Upper lobe of left lung (tissue), 6 donors: ENCODE measurements at regions not wholly inside any gene's neighbourhood (a gene's known extent, or its start where the extent isn't known, plus 50 kb on each side); places are given as distances from the start of the nearest gene placed in this dataset.

Experiments
- ATAC-seq, 2 donors: fragments of 200-7000 bp; cut with Tn5 transposase; one replicate each; pipeline ENCODE4 v1.9.1; 2022; ENCODE audit warnings: mild to moderate bottlenecking in 2 of 2, moderate library complexity in 2 of 2; ENCODE audit not compliant: low FRiP score in 2 of 2
- DNase-seq, 2 donors: peaks; one replicate each; pipeline ENCODE4 v3.0.0-alpha.2; 2019 to 2020
- H3K27ac ChIP-seq, 4 donors: fragments of 200-600 bp; sonication (generic); one replicate each; pipeline ENCODE4 v1.5.1; 2016 to 2019
- H3K27me3 ChIP-seq, 4 donors: fragments of 200-600 bp; sonication (generic); one replicate each; pipeline ENCODE4 v1.5.1; 2017 to 2019
- H3K36me3 ChIP-seq, 4 donors: fragments of 200-600 bp; sonication (generic); one replicate each; pipeline ENCODE4 v1.5.1; 2016 to 2019
- H3K4me1 ChIP-seq, 4 donors: fragments of 200-600 bp; sonication (generic); one replicate each; pipeline ENCODE4 v1.5.1; 2018 to 2019
- H3K4me3 ChIP-seq, 4 donors: fragments of 200-600 bp; sonication (generic); one replicate each; pipeline ENCODE4 v1.5.1; 2017 to 2019; ENCODE audit warnings: mild to moderate bottlenecking in 2 of 4, moderate library complexity in 1 of 4
- H3K9me3 ChIP-seq, 4 donors: fragments of 200-600 bp; sonication (generic); one replicate each; pipeline ENCODE4 v1.5.1; 2018 to 2019
- EP300 ChIP-seq, 4 donors: sonication (generic); formaldehyde crosslinking; IDR thresholded peaks; one replicate each; pipeline ENCODE4 v1.5.1; 2017; ENCODE audit warnings: antibody characterized with exemption in 4 of 4, control low read depth in 2 of 4
- POLR2A ChIP-seq, 4 donors: fragments of 450-650 bp; IDR thresholded peaks; one replicate each; pipeline ENCODE4 v1.5.1; 2016 to 2017; ENCODE audit warnings: antibody characterized with exemption in 4 of 4, mild to moderate bottlenecking in 2 of 4
- POLR2AphosphoS5 ChIP-seq, 2 donors: sonication (generic); formaldehyde crosslinking; IDR thresholded peaks; one replicate each; pipeline ENCODE4 v1.5.1; 2017; ENCODE audit warnings: antibody characterized with exemption in 2 of 2
- WGBS, 2 donors: methylation state at CpG; one replicate each; pipeline ENCODE4 v1.1.5; 2017 to 2018; 5-methylcytosine and 5-hydroxymethylcytosine counted together
- TF ChIP-seq, protein P1 (sequence below), 6 experiments: fragments of 450-650 bp in 4 of 6; fragments of 200-600 bp in 2 of 6; sonication (generic) in 2 of 6; IDR thresholded peaks; one replicate each; pipeline ENCODE4 v1.5.1; 2016 to 2019; ENCODE audit warnings: antibody characterized with exemption in 6 of 6
- donor health status: DM: no; HTN: no; CAD: no; lungs with moderate emphysema.
- donor health status: DM: no; HTN: yes; CAD: no; lungs with severe emphysema.

DNA sequence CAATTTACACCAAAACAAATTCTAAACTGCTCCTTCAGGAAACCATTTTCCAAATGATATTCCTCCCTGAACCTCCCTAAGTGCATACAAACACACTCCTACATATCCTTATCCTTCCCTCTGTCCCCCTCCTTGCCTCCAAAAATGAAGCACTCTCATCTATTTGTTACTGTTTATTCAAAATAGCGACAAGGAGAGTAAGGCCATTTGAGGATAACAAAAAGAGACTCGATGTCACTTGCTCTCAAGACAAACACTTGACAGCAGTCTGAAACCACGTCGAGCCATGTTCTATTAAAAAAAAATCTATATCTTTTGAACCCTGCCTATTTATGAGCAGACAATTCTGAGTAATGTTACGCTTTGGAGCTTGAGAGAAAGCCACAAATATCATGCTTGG is 547.9 kb downstream of the DTWD2 start:
- no peaks in the 10 kb centered on the region for H3K4me1 ChIP-seq
- ATAC-seq (no peak), DNase-seq (no peak)
- H3K27me3 ChIP-seq: no peaks in the 10 kb centered on the region
- H3K36me3 ChIP-seq: no peaks in the 10 kb centered on the region
- no peak overlapping the region for H3K4me3 ChIP-seq
- TF ChIP-seq EP300 (IDR thresholded peaks at IDR 0.05): no peak
- no peak for TF ChIP-seq POLR2A (IDR thresholded peaks at IDR 0.05)
- TF ChIP-seq, protein P1, sequence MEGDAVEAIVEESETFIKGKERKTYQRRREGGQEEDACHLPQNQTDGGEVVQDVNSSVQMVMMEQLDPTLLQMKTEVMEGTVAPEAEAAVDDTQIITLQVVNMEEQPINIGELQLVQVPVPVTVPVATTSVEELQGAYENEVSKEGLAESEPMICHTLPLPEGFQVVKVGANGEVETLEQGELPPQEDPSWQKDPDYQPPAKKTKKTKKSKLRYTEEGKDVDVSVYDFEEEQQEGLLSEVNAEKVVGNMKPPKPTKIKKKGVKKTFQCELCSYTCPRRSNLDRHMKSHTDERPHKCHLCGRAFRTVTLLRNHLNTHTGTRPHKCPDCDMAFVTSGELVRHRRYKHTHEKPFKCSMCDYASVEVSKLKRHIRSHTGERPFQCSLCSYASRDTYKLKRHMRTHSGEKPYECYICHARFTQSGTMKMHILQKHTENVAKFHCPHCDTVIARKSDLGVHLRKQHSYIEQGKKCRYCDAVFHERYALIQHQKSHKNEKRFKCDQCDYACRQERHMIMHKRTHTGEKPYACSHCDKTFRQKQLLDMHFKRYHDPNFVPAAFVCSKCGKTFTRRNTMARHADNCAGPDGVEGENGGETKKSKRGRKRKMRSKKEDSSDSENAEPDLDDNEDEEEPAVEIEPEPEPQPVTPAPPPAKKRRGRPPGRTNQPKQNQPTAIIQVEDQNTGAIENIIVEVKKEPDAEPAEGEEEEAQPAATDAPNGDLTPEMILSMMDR (IDR thresholded peaks at IDR 0.05): no peak
- TF ChIP-seq POLR2AphosphoS5 (IDR thresholded peaks at IDR 0.05): no peak
- H3K27ac ChIP-seq: no peak overlapping the region
- no peaks in the 10 kb centered on the region for H3K9me3 ChIP-seq
- WGBS, 2 donors: 59 to 61% methylated on average over 5 of the region's 5 CpGs

DNA sequence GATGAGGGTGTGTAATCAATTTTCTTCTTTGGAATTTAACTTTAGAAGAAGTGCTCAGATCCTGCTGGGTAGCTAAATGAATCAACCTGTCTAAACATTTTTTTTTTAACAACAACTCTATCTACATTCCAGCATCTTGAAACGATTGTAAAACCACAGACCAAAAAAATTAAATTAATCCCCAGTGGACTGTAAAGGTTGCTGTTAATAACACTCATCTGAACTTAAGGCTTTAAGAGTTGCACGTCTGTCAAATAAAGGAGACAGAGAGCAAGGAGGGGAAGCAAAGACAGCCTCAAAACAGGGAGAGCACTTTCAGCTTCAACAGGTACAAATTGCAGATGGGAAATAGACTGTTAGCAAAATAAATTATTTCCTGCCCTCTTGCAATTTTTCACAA is 548.5 kb downstream of the DTWD2 start:
- no peaks in the 10 kb centered on the region for H3K9me3 ChIP-seq
- H3K4me1 ChIP-seq: no peaks in the 10 kb centered on the region
- 26 to 32% methylated on average over 2 of the region's 2 CpGs for WGBS, 2 donors
- H3K36me3 ChIP-seq: no peaks in the 10 kb centered on the region
- H3K27ac ChIP-seq: no peak overlapping the region
- H3K27me3 ChIP-seq: no peaks in the 10 kb centered on the region
- no peak for ATAC-seq
- H3K4me3 ChIP-seq: no peak overlapping the region
- TF ChIP-seq POLR2AphosphoS5 (IDR thresholded peaks at IDR 0.05) (no peak), EP300 (IDR thresholded peaks at IDR 0.05) (no peak), POLR2A (IDR thresholded peaks at IDR 0.05) (no peak)
- TF ChIP-seq, protein P1 (IDR thresholded peaks at IDR 0.05): no peak
- DNase-seq: no peak

DNA sequence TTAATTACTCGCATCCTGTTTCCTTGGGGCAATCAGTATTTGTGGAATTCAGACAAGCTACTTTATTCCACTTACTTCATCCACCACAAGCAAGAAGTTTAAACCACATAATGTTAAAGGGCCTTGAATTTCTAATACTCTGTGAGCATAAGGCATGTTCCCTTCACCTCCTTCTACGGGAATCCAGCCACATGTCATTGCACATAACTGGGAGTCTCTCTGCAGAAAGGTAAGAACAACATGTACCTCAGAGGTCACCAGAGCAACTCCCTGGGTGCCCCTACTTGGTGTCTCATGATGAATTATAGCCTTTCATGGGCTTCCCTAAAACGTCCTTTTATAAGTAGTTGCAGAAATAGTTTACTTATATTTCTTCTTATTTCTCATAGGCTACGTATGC is 553.2 kb downstream of the DTWD2 start:
- H3K4me1 ChIP-seq: no peaks in the 10 kb centered on the region
- no peak for TF ChIP-seq EP300 (IDR thresholded peaks at IDR 0.05)
- TF ChIP-seq POLR2A (IDR thresholded peaks at IDR 0.05): no peak
- TF ChIP-seq POLR2AphosphoS5 (IDR thresholded peaks at IDR 0.05): no peak
- TF ChIP-seq, protein P1 (IDR thresholded peaks at IDR 0.05): no peak
- no peaks in the 10 kb centered on the region for H3K9me3 ChIP-seq
- H3K4me3 ChIP-seq: no peak overlapping the region
- H3K27me3 ChIP-seq: no peaks in the 10 kb centered on the region
- H3K36me3 ChIP-seq: no peaks in the 10 kb centered on the region
- H3K27ac ChIP-seq: no peak overlapping the region
- WGBS, 2 donors: 88% methylated on average over 4 of the region's 4 CpGs
- ATAC-seq (no peak), DNase-seq (no peak)

DNA sequence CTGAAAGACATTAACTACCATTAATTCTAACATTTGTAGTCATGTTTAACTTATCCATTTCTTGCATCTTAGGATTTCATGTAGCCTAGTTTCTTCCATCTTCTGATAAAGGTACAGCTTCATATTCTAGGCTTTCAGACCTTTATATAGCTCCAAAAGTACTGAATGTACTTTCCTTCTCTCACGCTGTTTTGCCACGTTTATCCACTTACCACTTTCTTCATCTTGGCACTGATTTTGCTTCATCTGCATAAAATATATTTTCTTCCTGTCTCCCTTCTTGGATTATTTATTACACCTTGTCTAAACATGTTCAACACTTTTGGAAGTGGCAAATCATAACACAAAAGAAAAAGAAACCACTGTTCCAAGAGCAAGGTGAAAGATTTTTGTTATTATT is 553.8 kb downstream of the DTWD2 start:
- TF ChIP-seq EP300 (IDR thresholded peaks at IDR 0.05): no peak
- TF ChIP-seq, protein P1 (IDR thresholded peaks at IDR 0.05): no peak
- TF ChIP-seq POLR2AphosphoS5 (IDR thresholded peaks at IDR 0.05): no peak
- TF ChIP-seq POLR2A (IDR thresholded peaks at IDR 0.05): no peak
- DNase-seq: no peak
- no peaks in the 10 kb centered on the region for H3K9me3 ChIP-seq
- no peak overlapping the region for H3K4me3 ChIP-seq
- WGBS, 2 donors: 66 to 68% methylated on average over 2 of the region's 2 CpGs
- no peak overlapping the region for H3K27ac ChIP-seq
- H3K36me3 ChIP-seq: no peaks in the 10 kb centered on the region
- no peaks in the 10 kb centered on the region for H3K4me1 ChIP-seq
- ATAC-seq: no peak
- H3K27me3 ChIP-seq: no peaks in the 10 kb centered on the region

DNA sequence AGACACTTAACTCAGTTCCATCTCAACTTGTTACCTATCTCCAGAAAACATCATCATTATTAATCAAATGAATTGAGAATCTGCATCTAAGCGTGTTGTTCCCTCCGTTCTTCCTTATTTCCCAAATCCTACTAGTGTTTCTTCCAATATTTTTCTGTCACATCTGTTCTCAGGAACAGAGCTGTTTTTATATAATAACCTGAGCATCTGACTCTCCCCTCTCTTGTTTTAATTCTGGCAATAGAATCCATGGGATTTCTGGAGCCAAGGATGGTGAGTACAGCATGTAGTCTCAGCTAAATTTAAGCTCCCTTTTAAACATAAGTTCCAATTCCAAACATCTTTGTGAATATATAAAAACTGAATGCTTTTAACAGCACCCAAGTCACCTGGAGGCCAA is 558.3 kb downstream of the DTWD2 start:
- Histone ChIP-seq H3K36me3 (no peaks in the 10 kb centered on the region), H3K4me3 (no peak overlapping the region), H3K9me3 (peaks cover 0 to 1% (median 0%) of the 10 kb centered on the region in 4 donors), H3K27me3 (no peaks in the 10 kb centered on the region), H3K4me1 (no peaks in the 10 kb centered on the region), H3K27ac (no peak overlapping the region)
- no peak for DNase-seq
- no peak for ATAC-seq
- no peak for TF ChIP-seq POLR2A (IDR thresholded peaks at IDR 0.05)
- no peak for TF ChIP-seq POLR2AphosphoS5 (IDR thresholded peaks at IDR 0.05)
- TF ChIP-seq, protein P1 (IDR thresholded peaks at IDR 0.05): no peak
- no peak for TF ChIP-seq EP300 (IDR thresholded peaks at IDR 0.05)
- WGBS, 2 donors: 93 to 96% methylated on average over 2 of the region's 2 CpGs
